ENCODE measurements at regions not wholly inside any gene's neighbourhood (a gene's known extent, or its start where the extent isn't known, plus 50 kb on each side); places are given as distances from the start of the nearest gene placed in this dataset.

DNA sequence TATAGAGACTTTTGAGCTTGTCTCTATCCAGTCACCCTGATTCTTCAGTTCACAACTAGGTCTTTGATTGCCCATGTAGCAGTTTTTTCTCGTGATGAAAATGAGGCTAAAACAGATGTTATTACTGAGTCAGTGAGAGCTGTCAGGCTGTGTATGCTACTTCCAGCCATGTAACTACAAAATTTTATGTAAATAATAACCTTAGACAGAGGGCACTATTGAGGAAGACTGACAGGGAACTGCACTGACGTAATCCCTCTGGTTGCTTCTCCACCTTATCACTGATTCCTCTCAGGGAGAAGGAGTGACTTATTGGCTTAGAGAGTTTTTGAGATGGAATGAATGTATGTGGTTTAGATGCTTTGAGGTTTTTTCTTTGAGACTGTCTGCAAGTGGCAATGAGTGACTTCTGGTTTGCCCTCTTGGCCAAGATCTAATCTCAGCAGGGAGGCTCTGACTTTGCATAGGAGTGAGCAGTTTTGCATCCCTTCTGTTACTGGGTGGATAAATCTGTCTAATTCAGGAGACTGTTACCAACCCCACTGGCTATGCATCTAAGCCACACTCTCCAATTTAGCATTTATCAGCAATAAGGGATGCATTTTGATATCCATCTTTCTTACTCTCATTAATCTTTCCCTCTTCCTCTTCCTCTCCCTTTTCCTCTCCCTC lies 555.2 kb upstream of the FANCL start:
- Histone ChIP-seq H3K4me1 (ENCODE audit: control insufficient read depth in 3 of 3, insufficient read depth in 2 of 3, low read depth in 1 of 3, low read length in 2 of 3) (no peaks in the 10 kb centered on the region), H3K27me3 (ENCODE audit: control insufficient read depth in 3 of 3, insufficient read depth in 3 of 3, low read length in 3 of 3) (no peaks in the 10 kb centered on the region), H3K36me3 (ENCODE audit: control insufficient read depth in 3 of 3, insufficient read depth in 2 of 3, low read depth in 1 of 3, low read length in 3 of 3) (no peaks in the 10 kb centered on the region), H3K27ac (ENCODE audit: low read depth in 1 of 3, low read length in 2 of 3) (no peak overlapping the region), H3K4me3 (ENCODE audit: low read depth in 1 of 3, low read length in 3 of 3) (no peak overlapping the region), H3K9me3 (ENCODE audit: control insufficient read depth in 2 of 2, insufficient read depth in 1 of 2, low read depth in 1 of 2, low read length in 1 of 2) (no peaks in the 10 kb centered on the region)
- DNase-seq (no peak), FAIRE-seq (no peak)
- 44 to 66% (median 55%) methylated on average over 2 of the region's 2 CpGs for WGBS, 3 donors

DNA sequence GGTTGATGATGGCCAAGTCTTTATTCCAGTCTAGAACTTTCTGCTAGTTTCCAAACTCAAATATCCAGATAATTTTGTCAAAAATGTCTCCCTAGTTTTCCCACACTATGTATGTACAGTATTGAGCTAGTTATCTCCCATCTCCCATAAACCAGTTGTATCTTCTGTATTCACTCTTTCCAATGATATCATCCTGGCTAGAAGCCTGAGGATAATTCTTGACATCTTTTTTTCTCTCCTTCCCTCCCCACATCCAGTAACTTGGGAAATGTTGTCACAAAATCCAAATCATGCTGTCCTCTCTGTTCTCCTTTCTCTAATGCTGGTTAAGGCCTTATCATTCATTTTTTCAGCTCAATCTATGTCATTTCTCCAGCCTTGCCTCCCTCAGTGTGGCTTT lies 553.8 kb upstream of the FANCL start:
- Histone ChIP-seq H3K27ac (ENCODE audit: low read depth in 1 of 3, low read length in 2 of 3) (no peak overlapping the region), H3K4me1 (ENCODE audit: control insufficient read depth in 3 of 3, insufficient read depth in 2 of 3, low read depth in 1 of 3, low read length in 2 of 3) (no peaks in the 10 kb centered on the region), H3K36me3 (ENCODE audit: control insufficient read depth in 3 of 3, insufficient read depth in 2 of 3, low read depth in 1 of 3, low read length in 3 of 3) (no peaks in the 10 kb centered on the region), H3K4me3 (ENCODE audit: low read depth in 1 of 3, low read length in 3 of 3) (no peak overlapping the region), H3K9me3 (ENCODE audit: control insufficient read depth in 2 of 2, insufficient read depth in 1 of 2, low read depth in 1 of 2, low read length in 1 of 2) (no peaks in the 10 kb centered on the region), H3K27me3 (ENCODE audit: control insufficient read depth in 3 of 3, insufficient read depth in 3 of 3, low read length in 3 of 3) (no peaks in the 10 kb centered on the region)
- no peak for DNase-seq
- no peak for FAIRE-seq

DNA sequence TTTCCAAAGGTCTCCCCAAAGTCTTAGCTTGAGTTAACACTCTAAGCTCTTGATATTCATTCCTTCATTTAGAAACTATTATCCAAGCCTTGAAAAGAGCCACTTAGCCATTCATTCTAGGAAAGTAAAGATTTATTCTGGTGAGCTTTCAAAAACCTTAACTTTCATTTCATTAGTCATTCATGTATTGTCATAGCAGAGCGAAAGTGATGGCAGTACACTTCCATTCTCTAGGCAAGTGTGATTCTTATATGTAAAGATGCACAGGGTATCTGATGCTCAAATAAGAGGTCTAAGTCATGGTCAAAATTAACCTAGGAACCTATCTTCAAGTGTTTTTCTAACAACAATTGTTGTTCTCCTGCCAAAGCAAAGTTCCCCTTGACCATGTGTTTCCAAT lies 553.0 kb upstream of the FANCL start:
- Histone ChIP-seq H3K36me3 (ENCODE audit: control insufficient read depth in 3 of 3, insufficient read depth in 2 of 3, low read depth in 1 of 3, low read length in 3 of 3) (no peaks in the 10 kb centered on the region), H3K4me1 (ENCODE audit: control insufficient read depth in 3 of 3, insufficient read depth in 2 of 3, low read depth in 1 of 3, low read length in 2 of 3) (no peaks in the 10 kb centered on the region), H3K27me3 (ENCODE audit: control insufficient read depth in 3 of 3, insufficient read depth in 3 of 3, low read length in 3 of 3) (no peaks in the 10 kb centered on the region), H3K27ac (ENCODE audit: low read depth in 1 of 3, low read length in 2 of 3) (no peak overlapping the region), H3K4me3 (ENCODE audit: low read depth in 1 of 3, low read length in 3 of 3) (no peak overlapping the region), H3K9me3 (ENCODE audit: control insufficient read depth in 2 of 2, insufficient read depth in 1 of 2, low read depth in 1 of 2, low read length in 1 of 2) (no peaks in the 10 kb centered on the region)
- WGBS, 3 donors, result 86 to 97% (median 91%) methylated on average over 1 of the region's 1 CpG
- FAIRE-seq (no peak), DNase-seq (no peak)

DNA sequence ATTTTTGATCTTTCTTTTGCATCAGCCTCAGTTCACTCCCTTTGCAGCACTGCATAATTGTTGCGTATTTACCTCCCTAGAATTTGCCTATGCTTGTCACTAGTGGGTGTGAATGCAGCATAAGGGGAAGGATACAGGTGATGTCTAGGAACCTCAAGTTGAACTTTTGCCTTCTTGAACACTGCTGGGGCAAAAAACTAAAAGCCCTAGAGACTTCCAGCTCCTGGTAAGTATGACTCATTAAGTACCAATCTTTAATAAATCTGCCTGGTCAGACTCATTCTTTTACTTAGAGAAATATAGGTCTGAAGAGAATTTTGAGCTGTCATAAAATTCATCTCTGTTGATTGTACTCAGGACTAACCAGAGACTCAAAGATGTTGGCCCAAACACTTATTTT lies 547.3 kb upstream of the FANCL start:
- Histone ChIP-seq H3K4me3 (ENCODE audit: low read depth in 1 of 3, low read length in 3 of 3) (no peak overlapping the region), H3K36me3 (ENCODE audit: control insufficient read depth in 3 of 3, insufficient read depth in 2 of 3, low read depth in 1 of 3, low read length in 3 of 3) (no peaks in the 10 kb centered on the region), H3K27ac (ENCODE audit: low read depth in 1 of 3, low read length in 2 of 3) (no peak overlapping the region), H3K4me1 (ENCODE audit: control insufficient read depth in 3 of 3, insufficient read depth in 2 of 3, low read depth in 1 of 3, low read length in 2 of 3) (no peaks in the 10 kb centered on the region), H3K27me3 (ENCODE audit: control insufficient read depth in 3 of 3, insufficient read depth in 3 of 3, low read length in 3 of 3) (no peaks in the 10 kb centered on the region), H3K9me3 (ENCODE audit: control insufficient read depth in 2 of 2, insufficient read depth in 1 of 2, low read depth in 1 of 2, low read length in 1 of 2) (no peaks in the 10 kb centered on the region)
- 87 to 96% (median 91%) methylated on average over 1 of the region's 1 CpG for WGBS, 3 donors
- DNase-seq (no peak), FAIRE-seq (no peak)

DNA sequence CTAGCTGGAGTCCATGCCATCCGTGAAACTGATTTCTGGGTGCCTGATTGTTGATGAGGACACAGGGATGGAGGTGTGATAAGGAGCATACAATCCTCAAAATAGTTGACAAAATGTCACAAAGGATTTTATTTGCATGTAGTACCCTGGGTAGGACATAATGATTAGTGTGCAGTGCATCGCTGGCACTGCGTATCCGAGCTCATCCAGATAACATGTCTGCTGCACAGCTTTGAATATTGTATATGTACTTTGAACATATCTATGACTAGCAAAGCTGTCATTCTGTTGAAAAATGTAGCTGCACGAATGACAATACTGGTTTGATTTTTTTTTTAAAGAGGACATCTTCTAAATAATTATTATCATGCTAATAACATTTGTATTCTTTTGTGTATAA lies 529.7 kb upstream of the FANCL start:
- no peak for FAIRE-seq
- 67 to 84% (median 80%) methylated on average over 5 of the region's 5 CpGs for WGBS, 3 donors

DNA sequence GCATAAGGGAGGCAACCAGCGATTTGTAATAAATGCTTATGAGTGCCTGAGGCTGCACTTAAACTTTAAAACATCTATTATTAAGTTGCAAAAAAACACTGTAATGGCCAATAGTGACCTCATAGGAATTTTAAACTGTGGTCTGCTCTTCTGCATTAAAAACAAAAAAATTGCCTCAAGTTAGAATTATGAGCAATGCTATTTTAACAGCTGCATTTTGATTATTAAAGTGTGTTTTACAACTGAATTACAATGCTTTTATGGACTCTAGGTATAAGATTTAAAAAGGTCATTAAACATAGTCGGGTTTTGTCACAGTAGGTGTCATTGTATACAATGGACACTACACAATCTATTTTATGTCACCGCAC lies 528.7 kb upstream of the FANCL start:
- Histone ChIP-seq H3K4me3 (ENCODE audit: low read depth in 1 of 3, low read length in 3 of 3) (no peak overlapping the region), H3K27me3 (ENCODE audit: control insufficient read depth in 3 of 3, insufficient read depth in 3 of 3, low read length in 3 of 3) (peaks cover 0 to 3% (median 0%) of the 10 kb centered on the region in 3 donors), H3K27ac (ENCODE audit: low read depth in 1 of 3, low read length in 2 of 3) (no peak overlapping the region), H3K36me3 (ENCODE audit: control insufficient read depth in 3 of 3, insufficient read depth in 2 of 3, low read depth in 1 of 3, low read length in 3 of 3) (no peaks in the 10 kb centered on the region), H3K4me1 (ENCODE audit: control insufficient read depth in 3 of 3, insufficient read depth in 2 of 3, low read depth in 1 of 3, low read length in 2 of 3) (no peaks in the 10 kb centered on the region), H3K9me3 (ENCODE audit: control insufficient read depth in 2 of 2, insufficient read depth in 1 of 2, low read depth in 1 of 2, low read length in 1 of 2) (no peaks in the 10 kb centered on the region)
- DNase-seq (no peak), FAIRE-seq (no peak)
- 49 to 71% (median 66%) methylated on average over 3 of the region's 3 CpGs for WGBS, 3 donors

More for the DNA sequence above, 529.7 kb upstream of the FANCL start:
- Histone ChIP-seq H3K27me3 (ENCODE audit: control insufficient read depth in 3 of 3, insufficient read depth in 3 of 3, low read length in 3 of 3) (peaks cover 0 to under 1% (median 0%) of the 10 kb centered on the region in 3 donors), H3K9me3 (ENCODE audit: control insufficient read depth in 2 of 2, insufficient read depth in 1 of 2, low read depth in 1 of 2, low read length in 1 of 2) (no peaks in the 10 kb centered on the region), H3K27ac (ENCODE audit: low read depth in 1 of 3, low read length in 2 of 3) (no peak overlapping the region), H3K4me1 (ENCODE audit: control insufficient read depth in 3 of 3, insufficient read depth in 2 of 3, low read depth in 1 of 3, low read length in 2 of 3) (no peaks in the 10 kb centered on the region), H3K4me3 (ENCODE audit: low read depth in 1 of 3, low read length in 3 of 3) (no peak overlapping the region), H3K36me3 (ENCODE audit: control insufficient read depth in 3 of 3, insufficient read depth in 2 of 3, low read depth in 1 of 3, low read length in 3 of 3) (no peaks in the 10 kb centered on the region)
- no peak for DNase-seq

DNA sequence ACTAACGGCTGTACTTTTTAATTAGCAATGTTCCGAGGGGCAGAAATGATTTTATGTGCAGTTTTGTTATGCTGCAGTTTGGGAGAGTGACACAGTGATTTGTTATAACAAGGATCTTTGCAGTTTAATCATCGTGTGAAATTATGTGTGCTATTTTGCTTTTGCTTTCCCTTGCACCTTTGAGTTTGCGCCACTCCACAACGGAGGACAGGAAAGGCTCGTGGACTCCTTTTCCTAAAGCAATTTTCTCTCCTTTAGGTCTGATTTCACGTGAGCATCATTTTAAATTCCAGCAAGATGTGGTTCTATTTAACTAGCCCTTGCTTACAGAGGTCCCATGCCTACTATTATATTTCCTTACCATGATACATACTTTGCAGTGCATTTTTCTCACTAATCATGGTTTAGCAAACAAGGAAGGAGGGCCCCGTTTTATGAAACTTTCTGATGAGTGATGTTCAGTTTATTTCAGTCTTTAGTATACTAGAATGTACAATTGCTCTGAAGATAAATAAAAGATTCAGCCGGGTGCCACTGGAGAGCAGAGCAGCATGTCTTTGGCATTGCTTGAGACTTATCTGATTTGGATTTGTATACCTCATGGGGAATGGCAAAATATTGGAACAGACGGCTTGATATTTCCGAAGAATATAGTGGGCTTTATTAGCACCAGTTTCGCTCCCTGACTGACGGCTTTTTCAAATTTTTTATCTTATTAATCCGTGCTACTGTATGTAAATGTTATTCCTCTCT lies 528.2 kb upstream of the FANCL start:
- no peaks in the 10 kb centered on the region for H3K4me1 ChIP-seq (ENCODE audit: control insufficient read depth in 3 of 3, insufficient read depth in 2 of 3, low read depth in 1 of 3, low read length in 2 of 3)
- DNase-seq (no peak), FAIRE-seq (no peak)
- H3K27ac ChIP-seq (ENCODE audit: low read depth in 1 of 3, low read length in 2 of 3), result no peak overlapping the region
- H3K4me3 ChIP-seq (ENCODE audit: low read depth in 1 of 3, low read length in 3 of 3), result no peak overlapping the region
- WGBS, 3 donors, result 58 to 74% (median 72%) methylated on average over 14 of the region's 14 CpGs
- peaks cover 0 to 3% (median 0%) of the 10 kb centered on the region in 3 donors for H3K27me3 ChIP-seq (ENCODE audit: control insufficient read depth in 3 of 3, insufficient read depth in 3 of 3, low read length in 3 of 3)
- no peaks in the 10 kb centered on the region for H3K36me3 ChIP-seq (ENCODE audit: control insufficient read depth in 3 of 3, insufficient read depth in 2 of 3, low read depth in 1 of 3, low read length in 3 of 3)
- no peaks in the 10 kb centered on the region for H3K9me3 ChIP-seq (ENCODE audit: control insufficient read depth in 2 of 2, insufficient read depth in 1 of 2, low read depth in 1 of 2, low read length in 1 of 2)

DNA sequence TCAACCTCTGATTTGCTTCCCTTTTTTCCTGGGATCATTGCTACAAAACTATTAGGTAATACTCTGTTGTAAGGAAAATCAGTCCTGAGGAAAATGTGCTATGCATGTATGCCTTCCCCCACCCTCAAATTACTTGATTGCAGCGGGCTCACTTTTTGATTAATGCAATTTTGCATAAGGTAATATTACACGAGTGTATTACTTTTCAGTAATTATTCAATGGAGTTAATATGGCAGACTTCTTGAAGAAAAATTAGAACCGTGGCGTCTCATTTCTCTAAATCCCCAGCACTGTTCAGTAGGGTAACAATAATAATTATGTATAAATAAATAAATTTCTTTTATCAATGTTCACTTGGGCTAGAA lies 527.6 kb upstream of the FANCL start:
- no peaks in the 10 kb centered on the region for H3K36me3 ChIP-seq (ENCODE audit: control insufficient read depth in 3 of 3, insufficient read depth in 2 of 3, low read depth in 1 of 3, low read length in 3 of 3)
- no peak overlapping the region for H3K4me3 ChIP-seq (ENCODE audit: low read depth in 1 of 3, low read length in 3 of 3)
- H3K9me3 ChIP-seq (ENCODE audit: control insufficient read depth in 2 of 2, insufficient read depth in 1 of 2, low read depth in 1 of 2, low read length in 1 of 2), result no peaks in the 10 kb centered on the region
- FAIRE-seq, result no peak
- no peaks in the 10 kb centered on the region for H3K4me1 ChIP-seq (ENCODE audit: control insufficient read depth in 3 of 3, insufficient read depth in 2 of 3, low read depth in 1 of 3, low read length in 2 of 3)
- no peak for DNase-seq
- 83 to 87% (median 84%) methylated on average over 4 of the region's 4 CpGs for WGBS, 3 donors
- no peak overlapping the region for H3K27ac ChIP-seq (ENCODE audit: low read depth in 1 of 3, low read length in 2 of 3)
- H3K27me3 ChIP-seq (ENCODE audit: control insufficient read depth in 3 of 3, insufficient read depth in 3 of 3, low read length in 3 of 3), result peaks cover 0 to 3% (median 0%) of the 10 kb centered on the region in 3 donors

All from small intestine (tissue), 7 donors.